ENCODE measurements at regions not wholly inside any gene's neighbourhood (a gene's known extent, or its start where the extent isn't known, plus 50 kb on each side); places are given as distances from the start of the nearest gene placed in this dataset.

GRCh38 chr20:16147216-16147615 lies 426.0 kb downstream of the KIF16B start:
- H3K27me3 ChIP-seq (ENCODE audit: low read depth, low read length) = no peaks in the 10 kb centered on the region
- H3K27ac ChIP-seq (ENCODE audit: low read length) = no peak overlapping the region
- no peak overlapping the region for H3K4me3 ChIP-seq (ENCODE audit: low read length)
- H3K4me2 ChIP-seq (ENCODE audit: low read length) = no peak overlapping the region
- H3K79me2 ChIP-seq (ENCODE audit: low read length) = no peaks in the 10 kb centered on the region
- no peaks in the 10 kb centered on the region for H3K36me3 ChIP-seq (replicated peaks; ENCODE audit: low read depth, low read length)
- no peaks in the 10 kb centered on the region for H3K9me3 ChIP-seq (ENCODE audit: insufficient read depth, low read length)
- no peak for TF ChIP-seq CTCF (IDR thresholded peaks at IDR 0.05; ENCODE audit: low read depth, low read length)
- TF ChIP-seq EZH2phosphoT487 (IDR thresholded peaks at IDR 0.05; ENCODE audit: low read depth) = no peak
- no peaks in the 10 kb centered on the region for H3K4me1 ChIP-seq (ENCODE audit: low read length)
- H3K9ac ChIP-seq (ENCODE audit: low read length) = no peak overlapping the region
- no peaks in the 10 kb centered on the region for H4K20me1 ChIP-seq (ENCODE audit: insufficient read depth, low read length)
- H2AFZ ChIP-seq (ENCODE audit: low read depth, low read length) = no peak overlapping the region

- Histone ChIP-seq H3K27ac (ENCODE audit: low read length) (no peak overlapping the region), H3K36me3 (replicated peaks; ENCODE audit: low read depth, low read length) (no peaks in the 10 kb centered on the region), H3K27me3 (ENCODE audit: low read depth, low read length) (no peaks in the 10 kb centered on the region), H3K4me2 (ENCODE audit: low read length) (no peak overlapping the region), H3K79me2 (ENCODE audit: low read length) (no peaks in the 10 kb centered on the region), H3K9me3 (ENCODE audit: insufficient read depth, low read length) (no peaks in the 10 kb centered on the region), H3K4me3 (ENCODE audit: low read length) (no peak overlapping the region), H3K4me1 (ENCODE audit: low read length) (no peaks in the 10 kb centered on the region), H3K9ac (ENCODE audit: low read length) (no peak overlapping the region), H2AFZ (ENCODE audit: low read depth, low read length) (no peak overlapping the region), H4K20me1 (ENCODE audit: insufficient read depth, low read length) (no peaks in the 10 kb centered on the region)
- TF ChIP-seq EZH2phosphoT487 (IDR thresholded peaks at IDR 0.05; ENCODE audit: low read depth) (no peak), CTCF (IDR thresholded peaks at IDR 0.05; ENCODE audit: low read depth, low read length) (no peak)
Measured at GRCh38 chr20:16145919-16146318, 427.3 kb downstream of the KIF16B start.

GRCh38 chr20:16143596-16143995 lies 429.7 kb downstream of the KIF16B start:
- Histone ChIP-seq H3K4me3 (ENCODE audit: low read length) (no peak overlapping the region), H3K9ac (ENCODE audit: low read length) (no peak overlapping the region), H3K27me3 (ENCODE audit: low read depth, low read length) (no peaks in the 10 kb centered on the region), H3K36me3 (replicated peaks; ENCODE audit: low read depth, low read length) (no peaks in the 10 kb centered on the region), H3K9me3 (ENCODE audit: insufficient read depth, low read length) (no peaks in the 10 kb centered on the region), H3K79me2 (ENCODE audit: low read length) (no peaks in the 10 kb centered on the region), H3K27ac (ENCODE audit: low read length) (no peak overlapping the region), H3K4me2 (ENCODE audit: low read length) (no peak overlapping the region), H4K20me1 (ENCODE audit: insufficient read depth, low read length) (no peaks in the 10 kb centered on the region), H3K4me1 (ENCODE audit: low read length) (no peaks in the 10 kb centered on the region), H2AFZ (ENCODE audit: low read depth, low read length) (no peak overlapping the region)
- TF ChIP-seq CTCF (IDR thresholded peaks at IDR 0.05; ENCODE audit: low read depth, low read length) (no peak), EZH2phosphoT487 (IDR thresholded peaks at IDR 0.05; ENCODE audit: low read depth) (no peak)

GRCh38 chr20:16135630-16136029 lies 437.6 kb downstream of the KIF16B start:
- Histone ChIP-seq H3K27me3 (ENCODE audit: low read depth, low read length) (no peaks in the 10 kb centered on the region), H4K20me1 (ENCODE audit: insufficient read depth, low read length) (no peaks in the 10 kb centered on the region), H3K9ac (ENCODE audit: low read length) (no peak overlapping the region), H3K9me3 (ENCODE audit: insufficient read depth, low read length) (no peaks in the 10 kb centered on the region), H3K4me2 (ENCODE audit: low read length) (no peak overlapping the region), H3K4me3 (ENCODE audit: low read length) (no peak overlapping the region), H2AFZ (ENCODE audit: low read depth, low read length) (no peak overlapping the region), H3K79me2 (ENCODE audit: low read length) (no peaks in the 10 kb centered on the region), H3K27ac (ENCODE audit: low read length) (no peak overlapping the region), H3K4me1 (ENCODE audit: low read length) (no peaks in the 10 kb centered on the region), H3K36me3 (replicated peaks; ENCODE audit: low read depth, low read length) (no peaks in the 10 kb centered on the region)
- TF ChIP-seq EZH2phosphoT487 (IDR thresholded peaks at IDR 0.05; ENCODE audit: low read depth) = no peak

Data from OCI-LY3 (cell line).